NCI-H1092 (cell line): ENCODE measurements at regions not wholly inside any gene's neighbourhood (a gene's known extent, or its start where the extent isn't known, plus 50 kb on each side); places are given as distances from the start of the nearest gene placed in this dataset.

ENCODE experiments used
- DNase-seq: peaks from one replicate; lab custom pipeline; 2025; lab: John Stamatoyannopoulos, UW

DNA sequence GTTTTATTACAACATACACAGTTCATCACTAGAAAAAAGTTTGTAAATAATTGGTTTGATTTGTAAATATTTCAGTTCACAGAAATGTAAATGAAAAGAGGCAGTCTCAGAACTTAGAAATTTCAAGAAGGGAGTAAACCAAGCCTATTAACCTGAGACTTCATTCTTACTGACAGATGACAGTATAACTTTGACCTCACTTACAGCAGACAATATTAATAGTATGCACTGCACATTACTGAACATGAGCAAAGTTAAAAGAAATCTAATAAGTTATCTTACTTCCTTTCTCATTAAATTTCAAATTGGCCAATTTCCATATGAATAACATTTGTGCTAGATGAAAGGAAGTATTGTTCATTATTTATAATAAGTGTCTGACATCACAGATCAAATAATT lies 235.8 kb downstream of the SLC6A15 start:
- DNase-seq, result no peak

DNA sequence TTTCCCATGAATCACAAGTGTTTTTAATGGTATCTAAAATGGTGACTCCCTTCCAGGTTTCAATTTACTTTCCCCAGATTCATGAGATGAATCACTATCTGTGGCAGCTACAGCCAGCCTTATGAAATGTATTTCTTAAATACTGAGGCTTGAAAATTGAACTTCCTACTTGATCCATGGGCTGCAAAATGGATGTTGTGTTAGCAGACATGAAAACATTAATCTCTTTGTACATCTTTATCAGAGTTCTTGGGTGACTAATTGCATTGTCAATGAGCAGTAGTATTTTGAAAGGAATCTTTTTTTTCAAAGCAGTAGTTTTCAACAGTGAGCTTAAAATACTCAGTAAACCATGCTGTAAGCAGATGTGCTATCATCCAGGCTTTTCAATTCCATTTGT lies 250.8 kb downstream of the SLC6A15 start:
- no peak for DNase-seq

DNA sequence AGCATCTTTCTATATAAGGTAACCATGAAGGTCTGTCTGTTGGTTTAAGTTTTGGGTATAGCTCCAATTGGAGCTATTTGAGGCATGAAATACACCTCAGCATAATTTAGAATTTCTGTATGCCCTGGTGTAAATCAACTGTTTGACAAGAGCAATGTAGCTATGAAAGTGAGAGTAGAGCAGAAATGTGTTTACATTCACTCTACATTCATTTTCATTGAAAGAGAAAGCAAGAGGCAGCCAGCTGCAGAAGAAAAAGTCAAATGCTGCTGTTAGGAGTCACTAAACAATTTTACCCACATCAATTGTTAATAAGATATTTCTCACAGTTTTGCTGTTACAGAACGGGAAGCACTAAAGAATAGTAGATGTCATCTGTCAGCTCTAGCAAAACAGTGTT lies 252.5 kb downstream of the SLC6A15 start:
- DNase-seq, result no peak

DNA sequence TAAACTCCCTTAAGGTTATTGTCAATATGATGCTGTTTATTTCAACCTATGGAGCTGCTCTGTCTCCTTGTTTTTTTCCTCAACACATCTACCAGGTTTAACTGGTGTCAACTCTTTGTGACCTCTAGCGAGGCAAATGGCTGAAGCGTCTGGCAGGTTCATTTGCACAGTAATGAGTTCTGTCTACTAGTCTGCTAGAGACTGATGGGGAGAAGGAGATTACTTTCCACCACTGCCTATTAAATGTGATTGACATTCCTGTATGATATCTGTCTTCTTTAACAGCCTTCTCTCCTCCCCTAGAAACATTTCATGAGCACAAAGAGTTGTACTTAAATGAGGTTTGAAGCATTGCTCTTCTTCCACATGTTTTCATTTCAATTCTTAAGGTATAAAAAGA lies 253.7 kb downstream of the SLC6A15 start:
- no peak for DNase-seq

DNA sequence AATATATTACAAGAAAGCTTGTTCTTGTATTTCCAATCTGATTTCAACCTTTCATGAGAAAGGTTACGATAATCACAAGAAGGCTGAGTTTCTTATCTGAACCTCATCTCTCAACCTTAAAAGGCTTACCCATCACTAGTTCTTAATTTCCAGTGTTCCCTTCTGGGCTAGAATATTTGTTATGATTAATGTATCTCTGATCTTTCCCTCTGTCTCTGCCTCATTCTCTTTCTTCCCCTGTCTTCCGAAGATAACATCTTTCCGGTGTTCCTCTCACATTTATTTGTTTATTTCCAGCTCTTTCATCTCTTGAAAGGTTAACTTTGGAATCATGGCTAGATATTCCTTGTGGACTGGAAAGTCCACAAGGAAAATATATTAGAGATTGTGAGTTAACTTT lies 255.9 kb downstream of the SLC6A15 start:
- no peak for DNase-seq

DNA sequence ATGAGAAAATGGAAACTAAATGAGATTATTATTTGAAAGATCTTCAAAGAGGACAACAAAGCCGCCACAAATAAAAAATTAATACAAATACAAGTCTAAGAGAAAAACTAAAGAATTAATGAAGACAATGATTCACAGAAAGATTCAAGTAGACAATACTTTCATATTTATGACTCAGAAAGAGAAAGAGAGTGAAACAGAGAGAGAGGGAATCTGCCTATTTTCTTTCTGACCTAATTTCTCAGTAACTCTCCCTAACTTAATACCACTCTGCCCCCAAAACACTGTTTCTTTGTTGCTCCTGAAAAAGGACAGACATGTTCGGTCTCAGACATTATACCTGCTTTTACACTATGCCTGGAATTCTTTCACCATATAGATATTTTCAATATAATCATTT lies 259.1 kb downstream of the SLC6A15 start:
- no peak for DNase-seq

DNA sequence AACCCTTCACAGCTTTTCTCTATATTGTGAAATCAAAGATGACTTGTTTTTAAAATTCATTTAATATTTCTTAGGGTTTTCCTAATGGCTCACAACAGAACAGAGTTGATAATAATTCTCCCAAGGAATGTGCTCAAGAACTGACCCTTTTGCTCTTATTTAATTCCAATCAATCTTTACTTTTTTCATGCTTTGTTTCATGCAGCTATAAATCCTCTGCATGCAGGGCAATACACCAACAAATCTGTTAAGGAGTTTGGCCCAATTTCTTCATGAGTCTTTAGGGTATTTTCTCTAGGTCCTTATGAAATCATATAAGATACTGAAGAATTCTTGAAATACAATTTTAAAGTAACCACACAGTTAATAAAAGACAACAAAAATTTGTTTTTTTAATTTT lies 264.2 kb downstream of the SLC6A15 start:
- no peak for DNase-seq

DNA sequence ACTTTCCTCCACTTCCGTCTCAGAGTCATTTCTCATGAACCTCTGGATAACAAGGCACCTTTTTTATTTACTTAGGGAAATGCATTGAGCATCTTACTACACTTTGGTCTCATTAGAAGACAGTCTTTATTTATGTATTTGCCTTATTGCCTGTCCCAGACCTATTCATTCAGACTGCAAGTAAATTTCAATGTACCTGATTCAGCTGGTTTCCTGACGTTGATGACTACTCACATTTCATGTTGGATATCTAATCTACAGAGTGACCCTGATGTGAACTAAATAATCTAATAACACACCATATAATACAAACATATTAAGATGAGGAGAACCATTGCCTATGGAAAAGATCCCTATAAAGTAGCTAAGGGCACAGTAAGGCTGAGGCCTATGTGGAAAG lies 267.7 kb downstream of the SLC6A15 start:
- DNase-seq, result no peak

DNA sequence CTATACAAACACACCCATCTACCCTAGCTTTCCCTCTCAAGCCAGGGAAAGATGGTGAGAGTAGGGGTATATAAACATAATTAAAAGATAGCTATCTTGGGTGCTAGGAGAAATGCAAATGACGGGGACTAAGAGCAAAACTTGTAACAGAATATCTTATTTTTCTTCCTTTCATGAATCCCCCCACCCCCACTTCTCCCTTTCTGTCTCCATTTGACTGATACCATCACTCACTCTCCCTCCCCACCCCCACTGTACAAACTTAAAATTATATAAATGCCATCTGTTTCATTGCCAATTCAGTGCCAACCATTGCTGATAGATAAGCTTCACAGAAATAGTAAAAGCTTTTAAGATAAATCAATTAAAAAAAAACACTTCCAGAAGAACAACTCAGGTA lies 268.6 kb downstream of the SLC6A15 start:
- no peak for DNase-seq

DNA sequence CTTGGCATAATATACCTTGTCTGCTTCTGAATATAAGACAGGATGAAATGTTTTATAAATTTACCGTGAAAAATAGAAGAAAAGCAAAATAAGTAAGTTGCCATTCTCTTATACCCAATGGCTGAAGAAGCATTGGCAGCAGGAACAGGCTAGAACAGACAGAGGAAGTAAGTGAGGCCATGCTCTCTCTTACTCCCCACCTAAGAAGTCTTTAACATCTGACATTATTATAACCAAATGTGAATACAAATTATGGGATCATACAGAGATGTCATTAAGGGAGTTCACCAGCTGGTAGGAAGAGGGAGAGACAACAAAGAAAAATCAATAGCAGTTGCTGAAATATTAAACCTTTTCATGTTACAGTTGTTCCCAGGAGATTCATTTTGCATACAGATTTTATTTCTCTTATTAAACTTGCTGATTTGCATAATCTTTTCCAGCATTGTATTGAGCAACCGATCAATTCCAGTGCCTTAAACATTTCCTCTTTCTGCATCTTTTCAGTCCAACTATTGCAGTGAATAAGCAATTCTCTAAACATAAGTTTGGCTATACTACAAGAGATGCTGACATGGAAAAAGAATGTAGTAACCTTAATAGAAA lies 270.6 kb downstream of the SLC6A15 start:
- peak; percentile 15 for DNase-seq

DNA sequence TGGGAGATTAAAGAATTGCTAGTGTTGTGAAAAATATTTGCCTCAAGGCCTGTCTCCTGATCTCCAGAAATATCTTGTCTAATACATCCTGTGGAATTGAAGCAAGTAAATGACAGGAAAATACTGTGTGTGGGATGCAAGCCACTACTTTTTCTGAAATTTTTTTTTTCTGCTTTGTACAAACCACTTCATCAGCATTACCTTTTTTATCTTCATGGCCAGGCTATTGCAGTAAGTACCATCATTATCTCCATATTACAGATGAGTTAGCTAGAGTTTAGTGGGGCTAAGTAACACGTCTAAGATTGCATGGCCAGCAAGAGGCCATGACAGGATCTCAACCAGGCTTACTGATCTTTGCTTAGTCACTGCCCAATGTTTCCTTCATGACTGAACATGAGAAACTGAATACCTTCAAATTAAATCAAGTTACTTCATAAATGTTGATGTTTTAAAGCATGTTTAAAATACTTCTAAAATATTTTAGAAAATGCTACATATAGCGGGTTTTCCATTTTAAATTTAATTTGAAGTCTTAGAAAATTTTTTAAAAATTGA lies 273.7 kb downstream of the SLC6A15 start:
- no peak for DNase-seq

DNA sequence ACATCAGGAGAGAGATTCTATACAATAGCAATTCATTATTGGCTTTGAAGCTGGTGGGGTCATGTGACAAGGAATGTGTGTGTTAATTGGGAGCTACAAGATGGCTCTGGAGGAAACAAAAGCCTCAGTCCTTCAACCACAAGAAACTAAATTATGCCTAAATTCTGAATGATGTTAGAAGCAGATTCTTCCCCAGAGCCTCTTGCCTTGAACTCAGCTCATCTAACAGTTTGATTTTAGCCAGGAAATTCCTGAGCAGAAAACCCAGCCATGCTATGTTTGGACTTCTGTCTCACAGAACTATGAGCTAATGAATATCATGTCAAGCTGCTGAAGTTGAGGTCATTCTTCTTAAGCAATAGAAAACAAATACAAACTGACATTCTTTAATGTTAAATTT lies 274.7 kb downstream of the SLC6A15 start:
- no peak for DNase-seq

DNA sequence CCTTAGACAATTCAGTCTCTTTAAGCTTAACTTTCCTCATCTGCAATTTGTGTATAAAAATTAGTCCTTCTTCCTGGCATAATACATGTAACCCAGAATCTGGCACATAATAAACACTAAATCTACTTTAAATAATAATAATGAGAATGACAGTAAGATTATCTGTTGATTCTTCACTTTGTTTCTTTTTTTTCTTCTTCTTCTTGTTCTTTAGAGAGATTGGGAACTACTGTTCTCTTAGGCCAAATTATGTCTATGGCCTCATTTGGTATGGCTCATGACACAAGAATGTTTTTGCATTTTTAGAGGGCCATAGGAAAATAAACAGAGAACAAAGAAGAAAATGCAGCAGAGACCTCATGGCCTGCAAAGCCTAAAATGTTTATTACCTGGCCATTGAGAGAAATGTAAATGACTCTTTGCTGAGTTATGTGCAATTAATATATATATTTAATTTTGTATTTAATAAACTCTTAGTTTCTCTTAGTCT lies 275.8 kb downstream of the SLC6A15 start:
- no peak for DNase-seq

DNA sequence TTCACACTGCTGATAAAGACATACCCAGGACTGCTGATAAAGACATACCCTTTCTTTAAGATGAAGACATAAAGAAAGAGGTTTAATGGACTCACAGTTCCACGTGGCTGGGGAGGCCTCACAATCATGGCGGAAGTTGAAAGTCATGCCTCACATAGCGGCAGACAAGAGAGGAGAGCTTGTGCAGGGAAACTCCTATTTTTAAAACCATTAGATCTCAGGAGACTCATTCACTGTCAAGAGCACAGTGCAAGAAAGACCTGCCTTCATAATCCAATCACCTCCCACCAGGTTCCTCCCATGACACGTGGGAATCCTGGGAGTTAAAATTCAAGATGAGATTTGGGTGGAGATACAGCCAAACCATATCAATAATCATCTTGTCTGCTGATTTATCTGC lies 278.1 kb downstream of the SLC6A15 start:
- DNase-seq, result no peak

DNA sequence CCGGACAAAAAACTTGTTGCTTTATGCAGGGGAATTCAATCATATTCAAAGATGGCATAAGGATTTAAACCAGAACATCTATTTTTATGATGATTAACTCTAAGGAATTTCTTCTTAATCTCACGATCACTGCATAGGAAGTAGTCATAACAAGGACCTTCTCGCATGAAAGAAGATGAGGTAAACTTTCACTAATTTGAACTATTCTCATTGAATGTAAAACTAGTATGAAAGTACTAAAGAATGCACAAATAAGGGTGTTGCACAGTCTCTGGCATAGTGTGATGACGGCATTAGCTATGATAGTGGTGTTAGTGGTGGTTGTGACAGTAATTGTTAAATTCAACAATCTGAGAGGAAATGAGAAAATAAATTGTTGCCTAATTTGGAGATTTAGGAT lies 280.0 kb downstream of the SLC6A15 start:
- DNase-seq, result no peak

DNA sequence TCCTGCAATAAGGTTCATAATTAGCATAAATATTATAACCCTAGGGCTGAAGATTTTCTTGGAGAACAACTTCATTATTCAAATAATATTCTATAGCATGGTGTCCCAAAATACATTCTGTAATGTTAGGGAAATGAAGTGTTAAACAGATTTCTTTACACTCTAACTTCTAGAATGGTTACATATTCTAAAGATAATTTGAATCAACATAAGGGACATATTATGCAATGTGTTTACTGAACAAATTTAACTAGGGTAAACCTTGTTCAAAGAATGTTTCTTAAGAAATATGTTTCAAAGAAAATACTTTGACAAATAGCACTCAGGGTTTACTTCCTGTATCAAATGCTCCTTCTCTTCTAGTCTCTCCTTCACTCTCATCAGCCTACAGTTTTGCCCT lies 281.6 kb downstream of the SLC6A15 start:
- DNase-seq, result no peak

DNA sequence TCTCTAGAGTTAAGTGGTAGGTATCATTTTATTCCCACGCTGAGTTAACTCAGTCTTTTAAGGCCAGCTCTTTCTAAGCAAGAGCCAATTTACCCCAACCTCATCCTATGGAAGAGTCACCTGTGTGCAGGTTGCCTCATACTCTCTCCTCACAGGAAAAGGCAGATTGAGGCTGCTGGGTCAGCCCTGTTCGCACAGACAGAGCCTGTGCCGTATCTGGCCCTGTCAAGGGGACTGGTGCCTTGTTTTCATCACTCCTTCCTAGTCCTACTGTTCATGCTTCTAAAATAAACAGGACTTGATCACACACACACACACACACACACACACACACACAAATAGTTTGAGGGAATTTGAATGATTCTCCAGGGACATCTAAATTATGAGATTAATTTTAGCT lies 285.0 kb downstream of the SLC6A15 start:
- no peak for DNase-seq

DNA sequence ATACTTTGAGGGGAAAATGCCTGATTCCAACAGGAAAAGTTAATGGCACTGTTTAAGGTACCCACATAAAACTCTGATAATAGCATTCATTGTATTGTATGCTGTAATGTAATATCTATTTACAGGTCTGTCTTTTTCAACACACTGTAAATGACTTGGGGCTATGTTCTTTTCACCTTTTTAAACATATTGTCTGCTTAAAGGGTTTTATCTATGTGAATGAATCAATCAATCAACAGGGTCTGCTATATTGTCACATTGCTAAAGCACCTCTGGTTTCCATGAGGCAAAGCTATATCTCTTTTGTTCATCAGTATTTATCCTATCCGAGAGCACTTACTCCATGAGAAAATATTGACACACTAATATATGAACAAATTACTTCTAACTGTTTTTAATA lies 288.0 kb downstream of the SLC6A15 start:
- DNase-seq, result no peak

DNA sequence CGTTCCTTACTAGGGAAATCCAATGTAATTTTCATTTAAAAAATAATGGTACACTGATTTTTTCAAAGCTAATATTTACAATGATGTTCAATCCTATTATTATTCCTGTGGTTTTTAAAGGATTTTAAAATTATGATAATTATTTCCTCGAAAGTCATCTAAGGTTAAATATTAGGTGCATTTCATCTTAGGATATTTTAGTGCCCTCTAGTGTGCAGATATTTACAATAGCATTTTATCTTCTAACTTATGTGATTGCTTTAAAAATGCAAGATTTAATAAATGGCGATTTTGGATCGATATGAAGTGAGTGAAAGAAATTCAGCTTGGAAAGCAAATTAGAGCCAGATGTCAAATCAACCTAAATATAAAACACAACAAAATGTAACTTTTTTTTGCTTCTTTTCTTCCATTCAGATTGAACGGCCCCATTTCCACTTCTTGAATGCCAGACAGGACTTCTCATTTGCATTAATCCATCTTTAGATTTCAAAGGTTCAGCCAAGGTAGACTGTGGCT lies 293.5 kb downstream of the SLC6A15 start:
- DNase-seq, result no peak

DNA sequence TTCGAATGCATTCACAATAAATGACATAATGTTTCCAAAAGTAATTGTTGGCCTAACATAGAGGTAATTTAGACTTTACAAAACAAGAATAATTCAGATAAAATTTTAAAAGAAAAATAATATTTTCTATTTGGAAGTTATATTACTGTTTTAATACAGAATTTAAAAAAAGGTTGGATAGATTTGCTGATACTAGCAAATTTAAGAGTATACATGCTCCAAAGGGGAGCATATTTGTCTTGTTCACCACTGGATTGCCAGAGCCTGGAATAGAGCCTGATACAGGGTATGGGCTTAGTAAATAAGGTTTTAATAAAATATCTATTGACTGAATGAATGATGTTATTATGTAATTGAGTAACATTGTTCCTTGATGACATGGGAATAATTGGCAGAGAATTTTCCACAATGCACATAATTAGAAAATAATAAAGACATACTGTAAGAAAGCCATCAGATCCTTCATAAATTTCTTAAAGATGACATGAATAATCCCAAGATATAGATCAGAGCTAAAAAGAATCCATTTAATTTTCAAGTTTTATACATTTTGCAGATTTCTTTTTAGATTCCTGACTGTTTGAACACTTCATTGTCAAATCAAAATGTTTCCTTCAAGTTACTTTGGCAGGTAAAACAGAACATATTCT lies 305.3 kb downstream of the SLC6A15 start:
- DNase-seq, result no peak

DNA sequence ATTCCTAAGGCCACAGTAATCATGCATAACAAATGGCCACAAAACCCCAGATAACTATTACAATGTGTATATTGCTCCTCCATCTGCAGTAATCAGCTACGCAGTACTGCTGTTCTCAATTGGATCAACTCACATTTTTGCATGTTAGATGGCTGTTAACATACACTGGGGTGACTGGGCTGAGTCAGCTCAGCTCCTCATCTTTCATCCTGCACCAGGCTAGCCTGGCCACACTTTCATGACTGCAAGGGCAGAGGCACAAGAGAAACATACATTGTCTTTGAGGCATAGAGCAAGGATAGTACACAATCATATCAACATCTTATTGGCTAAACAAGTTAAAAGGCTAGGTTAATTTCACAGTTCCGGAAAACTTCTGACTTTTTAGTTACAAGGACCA lies 306.6 kb downstream of the SLC6A15 start:
- no peak for DNase-seq

DNA sequence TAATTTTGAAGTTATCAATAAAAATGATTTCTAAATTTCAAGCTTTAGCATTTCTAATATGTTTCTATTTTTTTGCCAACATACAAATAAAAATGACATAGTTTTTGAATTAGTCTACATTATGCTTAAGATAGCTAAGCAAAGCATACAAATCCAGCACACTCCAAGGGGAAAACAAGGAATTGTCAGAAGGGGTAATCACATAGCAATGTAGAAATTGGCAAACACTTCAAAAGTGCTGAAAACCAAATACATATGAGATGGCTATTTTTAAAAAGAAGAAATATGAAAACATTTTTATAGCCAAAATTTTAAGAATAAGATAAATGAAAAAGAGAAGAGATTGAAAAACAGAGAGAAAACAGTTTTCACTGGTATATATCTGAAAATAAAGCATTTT lies 308.0 kb downstream of the SLC6A15 start:
- DNase-seq, result no peak

DNA sequence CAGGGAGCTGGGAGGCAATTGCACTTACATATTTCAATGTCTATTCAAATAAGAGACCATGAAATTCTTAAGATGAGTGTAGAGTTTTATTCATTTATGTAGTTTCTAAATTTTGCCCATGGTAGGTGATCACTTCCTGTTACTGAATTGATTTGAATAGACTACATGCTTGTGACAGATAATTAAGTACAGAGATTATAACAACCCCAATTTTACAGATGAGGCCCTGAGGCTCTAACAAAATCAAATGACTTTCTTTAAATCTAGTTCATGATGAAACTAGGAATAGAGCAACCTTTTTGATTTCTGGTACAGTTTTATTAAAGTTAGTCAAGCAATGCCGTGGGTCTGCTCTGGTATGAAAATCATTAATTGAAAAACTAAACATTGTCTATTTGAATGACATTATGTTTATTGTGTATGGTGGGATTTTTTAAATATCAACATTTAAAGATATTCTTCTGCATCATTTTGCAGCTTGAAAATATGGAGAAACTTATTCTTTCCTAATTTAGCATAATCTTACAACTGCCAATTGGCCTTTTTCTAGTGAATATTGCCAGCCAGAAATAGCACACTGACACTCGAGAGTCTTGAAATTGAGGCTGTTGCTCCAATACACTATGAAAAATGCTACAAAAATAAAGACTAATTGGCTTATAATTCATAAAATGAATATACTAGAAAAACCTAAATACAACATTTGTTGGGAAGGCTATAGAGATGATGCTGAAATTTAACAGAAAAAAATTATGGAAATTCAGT lies 308.9 kb downstream of the SLC6A15 start:
- DNase-seq, result no peak
